Kidney capillary endothelial cell (primary cell): ENCODE measurements at regions not wholly inside any gene's neighbourhood (a gene's known extent, or its start where the extent isn't known, plus 50 kb on each side); places are given as distances from the start of the nearest gene placed in this dataset.
"Not testable (repeated sequence)": the region's sequence is repeated elsewhere in the genome, so short reads cannot be mapped to it uniquely, and the experiment has no call there.

Experiments
- DNase-seq: peaks from one replicate; pipeline ENCODE4 v3.0.0-alpha.2; 2018; ENCODE audit warnings: low spot score

DNA sequence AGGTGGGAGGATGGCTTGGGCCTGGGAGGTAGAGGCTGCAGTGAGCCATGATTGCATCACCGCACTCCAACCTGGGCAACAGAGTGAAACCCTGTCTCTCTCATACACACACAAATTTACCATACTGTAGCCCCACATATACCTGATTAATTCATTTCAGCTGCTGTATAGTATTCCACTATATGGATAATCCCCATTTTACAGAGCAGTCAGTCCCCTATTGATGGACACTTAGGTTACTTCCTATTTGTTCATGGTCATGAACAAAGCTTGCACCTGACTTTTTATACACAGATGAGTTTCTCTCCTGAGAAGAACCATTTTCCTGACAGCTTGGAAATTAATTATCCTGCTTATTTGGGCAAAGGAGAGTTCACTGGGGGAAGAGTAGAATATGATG, 59.2 kb downstream of the EMX2 start:
- no peak for DNase-seq

DNA sequence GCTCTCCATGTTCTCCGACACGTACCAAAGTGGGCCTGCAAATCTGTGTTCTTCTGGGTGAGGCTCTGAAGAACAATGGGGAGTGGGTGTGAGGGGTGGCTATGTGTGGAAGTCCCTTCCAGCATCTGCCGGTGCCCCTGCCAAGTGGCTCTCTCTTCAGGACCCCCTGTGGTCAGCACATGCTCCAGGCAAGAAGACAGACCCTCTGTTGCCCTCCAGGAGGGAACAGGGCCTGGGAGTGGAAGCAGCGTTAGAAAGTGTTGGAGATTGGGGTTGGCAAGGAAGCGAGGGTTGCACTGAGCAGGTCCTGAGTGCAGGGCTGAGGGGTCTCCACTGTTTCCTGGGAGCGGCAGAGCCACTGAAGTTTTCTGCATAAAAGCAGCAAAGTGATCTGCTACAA, 60.5 kb downstream of the EMX2 start:
- no peak for DNase-seq

DNA sequence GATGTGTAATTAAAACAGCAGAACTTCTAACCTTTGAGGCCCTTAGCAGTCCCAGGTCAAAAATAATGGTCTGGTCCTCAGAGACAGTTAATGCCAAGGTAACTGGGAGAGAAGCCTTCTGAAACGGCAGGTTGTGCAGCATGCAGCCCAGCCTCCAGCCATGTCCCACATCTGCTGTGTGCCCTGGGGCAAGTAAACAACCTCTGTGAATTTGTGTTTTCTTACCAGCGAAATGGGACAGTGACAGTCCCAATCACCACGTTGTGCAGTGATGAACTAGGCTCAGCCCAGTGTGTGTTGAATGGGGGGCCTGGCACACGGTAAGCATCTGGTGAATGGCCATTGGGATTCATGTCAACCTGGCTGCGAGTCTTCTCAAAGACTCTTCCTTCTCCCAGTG, 61.2 kb downstream of the EMX2 start:
- no peak for DNase-seq

DNA sequence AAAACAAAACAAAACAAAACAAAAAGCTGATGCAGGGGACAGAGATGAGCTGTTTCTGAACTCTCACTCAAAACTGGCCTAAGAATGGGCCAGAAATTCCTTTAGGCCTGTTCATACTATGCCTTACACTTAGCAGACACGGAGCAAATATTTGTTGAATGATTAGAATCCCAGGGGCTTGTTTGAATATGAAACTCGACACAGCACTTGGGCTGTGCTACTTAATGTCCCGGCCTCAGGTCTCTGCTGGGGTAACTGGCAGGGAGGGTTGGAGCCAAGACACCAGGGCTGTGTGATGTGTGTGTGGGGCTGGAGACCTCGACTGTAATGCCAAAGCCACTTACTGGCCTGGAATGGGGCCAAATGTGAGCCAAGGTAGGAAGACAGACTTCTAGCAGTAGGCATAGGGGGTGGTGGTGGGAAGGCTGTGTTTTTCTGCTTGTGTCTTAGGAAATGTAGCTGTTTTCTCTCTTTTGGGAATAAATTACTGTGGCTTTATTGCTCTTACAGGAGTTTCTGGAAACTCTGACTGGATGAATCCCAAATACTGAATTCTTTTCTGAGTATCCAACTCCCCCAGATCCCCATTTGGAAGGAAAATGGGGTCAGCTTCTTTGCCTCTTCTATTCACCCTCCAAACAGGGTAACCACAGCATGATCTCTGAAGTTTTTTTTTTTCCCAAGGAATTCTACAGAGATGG, 66.7 kb downstream of the EMX2 start:
- no peak for DNase-seq

DNA sequence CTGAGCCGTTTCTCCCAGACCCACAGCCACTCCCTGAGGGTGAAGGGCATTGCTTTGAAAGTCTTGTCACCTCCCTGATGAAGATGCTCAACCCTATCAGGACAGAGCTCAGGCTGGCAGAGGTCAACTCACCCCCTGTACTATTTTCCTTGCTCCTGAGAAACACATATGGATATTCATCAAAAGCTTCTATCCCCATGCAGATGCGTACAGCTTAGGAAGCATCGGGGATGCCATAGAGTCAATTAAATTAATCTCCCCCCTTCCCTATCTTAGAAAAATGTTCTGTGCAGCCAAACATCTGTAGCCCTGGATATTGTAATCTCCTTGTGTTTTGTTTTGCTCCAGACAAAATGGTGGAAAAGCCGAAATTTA, 67.2 kb downstream of the EMX2 start:
- DNase-seq = no peak

DNA sequence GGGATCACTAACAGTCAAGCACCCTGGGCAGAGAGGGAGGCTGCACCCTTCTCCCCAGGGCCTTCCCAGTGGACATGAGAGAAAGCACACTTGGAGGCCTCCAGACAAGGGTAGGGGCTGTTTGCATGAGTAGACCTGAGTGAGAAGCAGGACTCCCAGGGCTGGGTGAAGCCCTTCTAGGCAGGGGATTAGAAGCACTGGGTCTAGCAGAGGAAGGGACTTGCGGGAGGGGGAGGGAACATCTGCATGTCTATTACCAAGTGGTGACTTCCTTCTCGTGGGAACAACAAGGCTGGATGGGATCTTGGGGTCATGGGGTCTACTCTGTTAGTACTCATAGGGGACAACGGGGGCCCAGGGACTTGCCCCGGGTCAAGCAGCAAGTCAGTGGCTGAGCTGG, 67.8 kb downstream of the EMX2 start:
- no peak for DNase-seq

DNA sequence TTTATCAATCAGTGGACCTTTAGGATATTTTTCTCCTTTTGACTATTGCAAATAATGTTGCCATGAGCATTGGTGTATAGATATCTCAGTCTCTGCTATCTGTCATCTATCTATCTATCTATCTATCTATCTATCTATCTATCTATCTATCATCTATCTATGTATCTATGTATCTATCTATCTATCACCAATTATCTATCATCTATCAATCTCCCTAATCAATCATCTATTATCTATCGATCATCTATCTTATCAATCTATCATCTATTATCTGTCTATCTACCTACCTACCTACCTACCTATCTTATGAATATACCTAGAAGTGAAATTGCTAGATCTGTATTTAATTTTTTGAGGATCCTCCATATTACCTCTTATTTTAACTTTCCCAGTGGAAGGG, 69.6 kb downstream of the EMX2 start:
- DNase-seq = no peak

DNA sequence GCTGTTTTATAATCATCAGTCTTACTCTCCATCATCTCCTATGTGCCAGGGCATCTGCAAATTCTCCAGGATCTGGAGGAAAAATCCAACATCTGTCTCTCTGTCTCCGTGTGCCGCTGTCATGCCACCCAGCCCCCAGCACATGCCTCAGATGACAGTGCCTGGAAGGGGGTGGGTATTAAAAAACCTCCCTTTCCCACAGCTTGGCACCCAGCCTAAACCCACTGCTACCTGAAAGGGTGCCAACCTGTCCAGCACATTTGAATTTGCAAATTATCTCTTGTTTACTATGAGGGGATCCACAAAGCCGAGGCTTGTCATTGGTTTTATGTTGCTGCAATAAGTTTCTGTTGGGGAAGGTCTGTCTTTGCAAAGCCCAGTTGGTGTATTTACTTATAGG, 73.1 kb downstream of the EMX2 start:
- no peak for DNase-seq

DNA sequence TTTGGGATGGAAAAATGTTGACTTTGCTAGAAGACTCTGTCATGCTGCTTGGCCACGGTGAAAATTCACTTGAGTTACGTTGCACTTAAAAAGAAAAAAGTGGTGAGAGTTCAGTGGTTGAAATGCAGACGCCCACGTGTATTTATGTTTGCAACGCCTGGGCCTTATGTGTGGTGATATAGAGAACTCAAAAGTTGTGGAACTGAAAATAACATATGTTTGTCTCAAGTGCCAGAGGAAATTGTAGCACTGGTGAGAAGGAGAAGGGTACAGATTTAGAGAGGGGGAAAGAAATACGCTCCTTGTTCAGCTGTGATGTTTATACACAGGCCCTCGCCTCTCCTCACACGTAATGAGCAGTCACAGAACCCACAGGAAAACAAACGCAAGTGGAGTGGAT, 73.6 kb downstream of the EMX2 start:
- no peak for DNase-seq

DNA sequence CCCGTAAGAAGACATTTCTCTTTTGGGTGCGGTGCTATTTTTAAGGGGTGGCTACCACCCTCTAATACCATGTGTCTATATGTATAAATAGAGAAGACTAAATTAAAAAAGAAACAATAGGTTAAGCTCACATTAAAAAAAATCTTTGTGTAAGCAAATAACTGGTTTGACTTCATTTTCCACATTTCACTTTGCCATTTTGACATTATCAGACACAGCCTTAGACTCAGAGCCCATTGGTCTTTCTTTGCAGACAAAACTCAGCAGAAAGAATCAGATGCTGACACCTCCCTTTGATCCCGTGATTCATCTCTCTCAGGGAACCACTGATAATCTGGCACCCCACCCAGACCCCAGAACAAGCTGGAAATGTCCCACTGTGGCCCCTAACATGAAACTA, 74.5 kb downstream of the EMX2 start:
- no peak for DNase-seq

DNA sequence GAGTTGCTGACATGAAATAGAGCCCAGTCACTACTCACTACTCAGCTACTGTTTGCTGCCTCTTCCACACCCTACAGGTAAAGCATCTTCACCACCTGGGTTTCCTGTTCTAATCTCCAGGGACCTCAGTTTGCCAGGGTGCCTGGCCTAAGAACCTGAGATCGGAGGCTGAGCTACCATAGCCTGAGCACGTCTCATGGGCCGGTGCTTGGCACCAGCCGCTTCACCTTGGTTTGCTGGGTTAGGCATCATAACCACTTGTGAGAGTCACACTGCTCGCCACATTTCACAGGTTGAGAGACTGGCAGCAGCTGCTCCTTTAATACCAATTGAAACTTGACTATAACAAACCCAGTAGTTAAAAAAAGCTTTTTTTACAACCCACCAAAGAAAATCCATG, 75.1 kb downstream of the EMX2 start:
- DNase-seq = no peak

DNA sequence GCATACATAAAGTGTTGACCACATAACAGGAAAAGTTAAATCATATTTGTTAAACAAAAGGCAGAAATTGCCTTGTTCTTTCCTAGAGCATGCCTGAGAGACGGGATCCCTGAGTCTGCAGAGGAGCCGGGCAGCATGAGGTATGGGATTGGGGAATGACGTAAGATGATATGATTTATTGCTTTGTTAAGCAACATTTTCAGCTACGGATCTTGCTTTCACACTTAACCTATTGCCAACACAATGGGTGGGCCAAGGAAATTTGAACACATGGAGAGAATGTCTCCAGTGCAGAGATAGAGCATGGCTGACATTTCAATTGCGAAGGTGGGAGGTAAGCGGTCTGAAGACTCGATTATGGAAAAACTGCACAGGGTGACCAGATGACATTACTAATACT, 76.7 kb downstream of the EMX2 start:
- DNase-seq = no peak

DNA sequence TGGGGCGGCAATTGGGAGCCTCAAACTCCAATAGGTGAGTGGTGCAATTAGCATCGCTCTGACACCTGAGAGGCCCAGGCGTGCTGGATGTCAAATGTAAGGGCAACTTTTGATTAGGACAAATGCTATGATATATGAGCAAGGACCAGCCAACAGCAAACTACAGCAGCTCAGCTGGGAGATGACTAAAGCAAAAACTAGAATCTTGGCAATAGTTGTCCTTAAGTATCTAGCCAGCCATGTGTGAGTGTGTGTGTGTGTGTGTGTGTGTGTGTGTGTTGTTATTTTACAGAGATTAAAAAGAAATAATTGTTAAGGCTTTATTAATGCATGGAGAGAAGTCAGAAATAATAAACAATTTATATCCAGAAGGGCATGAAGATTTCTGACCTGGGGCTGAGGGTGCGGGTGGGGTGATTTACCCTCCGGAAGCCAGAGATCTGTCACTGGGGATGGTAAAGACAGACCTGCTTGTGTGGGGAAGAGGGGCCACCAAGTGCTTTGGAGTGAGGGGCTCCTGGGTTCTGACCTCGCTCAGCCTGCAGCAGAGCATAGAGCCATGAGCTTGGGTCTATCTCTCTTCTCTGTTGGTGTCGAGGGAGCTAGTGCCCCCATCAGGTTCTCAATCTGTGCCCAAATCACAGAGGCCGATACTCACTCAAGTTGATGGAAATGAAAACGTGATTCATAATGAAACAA, 77.3 kb downstream of the EMX2 start:
- DNase-seq = no peak

DNA sequence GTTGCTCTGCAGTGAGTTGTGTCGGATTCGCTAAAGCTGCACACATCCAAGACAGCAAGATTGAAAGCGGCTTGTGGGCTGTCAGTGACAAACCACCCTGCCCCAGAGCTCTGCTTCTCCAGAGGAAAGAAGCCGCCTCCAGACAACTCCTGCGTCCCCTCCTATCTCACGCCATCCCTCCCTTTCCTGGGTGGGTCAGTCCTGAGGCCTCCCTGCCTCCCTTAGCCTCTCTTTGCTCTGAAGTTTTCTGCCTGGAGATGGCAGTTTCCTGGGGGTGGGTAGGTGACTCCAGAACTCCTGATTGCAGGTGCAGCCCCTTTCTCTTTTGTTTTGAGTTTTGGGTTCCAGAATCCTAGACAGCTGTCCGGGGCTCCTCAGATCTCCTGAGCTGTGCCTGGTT, 78.7 kb downstream of the EMX2 start:
- DNase-seq = no peak

DNA sequence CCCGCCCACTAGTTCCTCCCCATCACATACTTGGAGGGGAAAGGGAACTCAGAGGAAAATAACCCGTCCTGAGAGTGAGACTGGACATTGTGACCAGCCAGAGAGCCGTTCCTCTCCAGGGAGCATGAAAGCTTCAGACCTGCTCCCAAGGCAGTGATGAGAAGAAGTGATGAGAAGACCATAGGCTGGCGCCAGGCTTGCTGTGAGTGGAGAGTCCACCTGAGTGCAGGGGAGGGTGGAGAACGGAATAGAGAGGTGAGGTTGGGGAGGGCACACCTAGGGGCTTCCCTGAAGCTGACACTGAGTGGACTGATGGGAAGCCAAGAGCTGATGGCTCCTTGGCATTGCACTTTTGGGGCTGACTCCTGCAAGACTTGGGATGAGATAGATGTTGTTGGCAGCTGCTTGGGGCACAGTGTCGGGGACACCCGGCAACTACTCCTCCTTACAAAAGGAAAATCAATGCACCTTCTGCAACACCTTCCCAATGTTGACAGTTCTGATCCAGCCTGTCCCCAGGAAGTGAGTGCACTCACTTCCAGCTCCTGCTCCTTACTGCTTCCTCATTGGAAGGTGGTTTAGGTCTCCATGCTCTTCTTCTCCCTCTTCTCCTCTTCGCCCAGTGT, 79.4 kb downstream of the EMX2 start:
- no peak for DNase-seq

DNA sequence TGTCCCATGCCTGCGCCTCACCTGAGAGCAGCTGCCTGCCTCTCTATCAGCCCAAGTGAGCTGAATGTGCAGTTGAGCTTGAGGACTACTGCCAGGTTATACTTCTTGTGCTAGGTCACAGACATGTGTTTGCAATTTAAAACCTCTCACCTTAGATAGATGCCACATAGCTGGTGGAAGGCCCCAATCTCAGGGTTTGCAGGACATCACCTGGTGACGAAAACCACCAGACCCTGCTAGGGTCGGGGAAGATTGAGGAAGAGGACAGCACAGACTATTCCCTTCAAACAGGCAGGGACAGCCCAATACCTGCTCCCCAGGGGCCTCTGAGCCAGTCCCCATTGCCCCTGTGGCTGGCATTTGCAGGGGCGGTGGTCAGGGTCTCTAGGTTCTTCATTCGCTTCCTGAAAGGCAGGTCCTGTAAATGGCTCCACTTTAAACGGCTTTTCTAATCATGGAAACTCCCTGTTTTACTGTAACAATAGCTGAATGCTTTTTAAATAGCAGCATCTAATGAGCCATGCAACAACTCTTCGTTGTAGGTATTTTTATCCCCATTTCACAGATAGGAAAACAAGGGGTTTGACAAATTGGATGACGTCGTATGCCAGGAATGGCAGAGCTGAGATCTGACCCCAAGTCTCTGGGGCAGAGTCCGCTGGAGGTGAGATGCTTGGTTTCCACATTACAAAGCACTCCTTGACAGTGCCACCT, 80.1 kb downstream of the EMX2 start:
- no peak for DNase-seq

DNA sequence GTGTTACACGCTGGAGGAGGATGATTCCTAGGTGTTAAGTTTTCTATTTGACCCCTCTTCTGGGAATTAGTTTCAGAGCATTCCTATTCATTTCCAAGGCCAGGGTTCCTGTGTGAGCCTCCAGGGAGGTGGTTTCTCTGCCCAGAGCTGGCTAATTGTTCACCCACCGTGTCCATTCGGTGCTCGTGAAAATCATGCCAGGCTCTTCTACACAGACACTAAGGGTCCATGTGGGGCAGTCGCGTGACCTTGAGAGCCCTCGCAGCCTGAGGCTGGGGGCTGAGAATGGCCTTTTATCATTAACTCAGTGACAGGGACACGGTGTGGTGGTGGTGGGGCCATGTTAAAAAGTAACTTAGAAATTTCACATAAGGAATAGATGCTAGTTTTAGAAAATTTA, 83.7 kb downstream of the EMX2 start:
- no peak for DNase-seq

DNA sequence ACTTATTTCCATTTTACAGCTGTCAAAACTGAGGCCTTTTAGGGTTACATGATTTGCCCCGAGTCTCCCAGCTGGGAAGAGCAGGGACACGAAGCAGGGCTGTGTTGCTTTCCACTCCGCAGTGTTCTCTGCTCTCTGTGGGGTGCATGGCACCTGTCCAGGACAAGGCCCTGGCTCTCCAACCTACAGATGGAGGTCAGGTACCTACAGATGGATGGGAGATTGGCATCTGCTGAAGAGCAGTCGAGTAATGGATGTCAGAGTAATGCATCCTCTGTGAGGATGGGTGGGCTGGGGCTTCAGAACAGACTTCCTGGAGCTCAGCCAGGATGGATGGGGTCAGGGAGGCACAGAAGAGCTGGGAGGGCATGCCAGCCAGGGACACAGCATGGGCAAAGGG, 85.0 kb downstream of the EMX2 start:
- no peak for DNase-seq

DNA sequence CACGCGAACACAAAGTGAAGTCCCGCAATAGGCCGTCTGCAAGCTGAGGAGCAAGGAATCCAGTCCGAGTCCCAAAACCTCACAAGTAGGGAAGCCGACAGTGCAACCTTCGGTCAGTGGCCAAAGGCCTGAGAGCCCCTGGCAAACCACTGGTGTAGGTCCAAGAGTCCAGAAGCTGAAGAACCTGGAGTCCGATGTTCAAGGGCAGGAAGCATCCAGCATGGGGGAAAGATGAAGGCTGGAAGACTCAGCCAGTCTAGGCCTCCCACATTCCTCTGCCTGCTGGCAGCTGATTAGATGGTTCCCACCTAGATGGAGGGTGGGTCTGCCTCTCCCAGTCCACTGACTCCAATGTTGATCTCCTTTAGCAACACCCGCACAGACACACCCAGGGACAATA, 87.2 kb downstream of the EMX2 start:
- DNase-seq = not testable (repeated sequence)

DNA sequence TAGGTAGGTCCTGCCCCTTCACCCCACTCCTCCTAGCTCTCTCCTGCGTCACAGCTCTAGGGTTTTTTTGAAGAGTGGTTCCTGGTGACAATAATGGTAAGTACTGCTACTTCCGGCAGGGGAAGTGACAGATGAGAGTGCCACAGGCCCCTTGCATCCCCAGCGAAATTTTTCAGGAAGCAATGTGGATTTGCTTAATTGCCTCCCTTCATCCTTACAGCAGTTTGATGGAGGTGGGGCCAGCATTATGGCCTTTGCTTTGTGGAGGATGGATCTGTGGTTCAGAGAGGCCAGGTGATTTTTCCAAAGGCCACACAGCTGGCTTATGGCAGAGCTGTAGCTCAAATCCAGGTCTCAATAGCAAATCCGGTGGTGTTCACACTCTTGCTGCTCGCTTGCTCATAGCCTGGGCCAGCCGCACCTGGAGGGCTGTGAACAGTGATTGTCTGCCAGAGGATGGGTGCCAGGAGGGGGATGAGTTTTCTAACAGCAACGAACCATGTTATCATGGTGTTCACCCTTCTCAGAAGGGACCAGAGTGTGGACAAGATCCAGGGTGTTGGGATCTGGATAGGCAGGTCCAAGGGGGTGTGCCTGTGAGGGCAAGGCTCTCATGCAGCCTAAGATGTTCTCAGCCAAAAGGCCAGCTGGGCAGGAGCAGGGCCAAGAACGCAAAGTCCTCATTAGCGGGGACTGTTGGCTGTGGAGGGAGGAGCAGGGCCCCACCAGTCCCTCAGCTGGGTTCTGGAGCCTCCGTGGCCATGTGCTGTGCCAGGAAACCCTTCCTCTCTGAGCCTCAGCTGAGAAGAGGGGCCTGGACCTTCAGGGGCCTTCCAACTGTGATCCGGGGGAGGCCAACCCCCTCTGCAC, 89.0 kb downstream of the EMX2 start:
- no peak for DNase-seq

DNA sequence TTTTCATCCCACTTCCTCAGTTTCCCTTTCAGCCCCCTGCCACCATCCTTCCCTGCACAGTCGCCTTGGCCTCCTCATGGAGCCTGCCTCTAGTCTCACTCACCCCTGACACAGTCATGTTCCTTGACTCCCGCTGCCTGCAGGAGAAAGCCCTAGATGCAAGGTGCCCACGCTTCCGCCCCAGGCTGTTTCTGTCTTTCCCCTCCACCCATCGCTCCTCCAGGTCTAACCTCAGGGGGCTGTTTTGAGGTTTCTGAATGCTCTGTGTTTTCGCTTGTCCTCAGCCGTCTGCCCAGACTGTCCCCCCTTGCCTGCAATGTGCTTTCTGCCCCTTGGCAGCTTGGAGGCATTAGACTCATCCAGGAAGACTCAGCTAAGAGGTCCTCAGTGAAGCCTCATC, 89.9 kb downstream of the EMX2 start:
- DNase-seq = no peak

DNA sequence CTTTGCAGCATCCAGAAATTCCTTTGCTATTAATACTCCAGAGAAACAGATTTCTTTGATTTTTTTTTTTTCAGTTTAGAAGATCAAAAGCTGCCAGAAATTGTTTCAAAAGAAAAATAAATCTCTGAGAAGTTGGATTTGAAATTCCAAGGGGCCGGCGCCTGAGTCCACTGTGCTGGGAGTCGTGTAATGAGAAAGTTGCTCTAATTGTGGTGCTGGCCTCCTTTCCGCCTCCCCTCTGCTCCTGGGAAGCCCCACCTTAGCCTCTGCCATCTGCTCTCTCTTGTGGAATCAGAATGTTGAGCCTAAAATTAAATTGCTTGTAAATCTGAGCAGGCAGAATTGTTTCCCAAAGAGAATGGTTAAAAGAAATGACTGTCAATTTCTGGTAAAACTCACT, 93.3 kb downstream of the EMX2 start:
- no peak for DNase-seq
